Calu3 (cell line): ENCODE measurements at regions not wholly inside any gene's neighbourhood (a gene's known extent, or its start where the extent isn't known, plus 50 kb on each side); places are given as distances from the start of the nearest gene placed in this dataset.

Experiments
- BruUV-seq: library from RNA; stranded (reverse); fragments of 400-500 nt; replicated peaks from 2 replicates; lab custom pipeline; 2021; lab: Mats Ljungman, UMichigan
- CTCF ChIA-PET: fragments of 300-600 bp; sonication (Branson Sonifier 250); formaldehyde crosslinking; loops from one replicate; lab custom pipeline; 2022; ENCODE audit warnings: antibody characterized with exemption; lab: Charles Lee
- DNase-seq: peaks from one replicate; pipeline ENCODE4 v3.0.0; 2022
- H3K27ac Mint-ChIP-seq: one replicate; pipeline ENCODE4 v1.8.0; 2022; ENCODE audit warnings: mixed read lengths; ENCODE audit not compliant: unreplicated experiment
- H3K27me3 Mint-ChIP-seq: one replicate; pipeline ENCODE4 v1.8.0; 2022; ENCODE audit warnings: mixed read lengths; ENCODE audit not compliant: unreplicated experiment
- H3K36me3 Mint-ChIP-seq: one replicate; pipeline ENCODE4 v1.8.0; 2022; ENCODE audit warnings: mild to moderate bottlenecking, moderate library complexity, mixed read lengths; ENCODE audit not compliant: insufficient read depth, unreplicated experiment
- H3K4me1 Mint-ChIP-seq: one replicate; pipeline ENCODE4 v1.8.0; 2022; ENCODE audit warnings: mild to moderate bottlenecking, low read depth, mixed read lengths; ENCODE audit not compliant: unreplicated experiment
- H3K4me3 Mint-ChIP-seq: one replicate; pipeline ENCODE4 v1.8.0; 2022; ENCODE audit warnings: mild to moderate bottlenecking, low read depth, moderate library complexity, mixed read lengths; ENCODE audit not compliant: unreplicated experiment
- H3K9me3 Mint-ChIP-seq: one replicate; pipeline ENCODE4 v1.8.0; 2022; ENCODE audit warnings: low read depth, mixed read lengths; ENCODE audit not compliant: unreplicated experiment
- intact Hi-C: fragments of 100-400 bp; cut with micrococcal nuclease; formaldehyde crosslinking; loops from one replicate; pipeline ENCODE4 v1.10.0; 2022; ENCODE audit not compliant: unreplicated experiment
- TF ChIP-seq, protein P1 (sequence below): fragments of 200-600 bp; IDR thresholded peaks from one replicate; pipeline ENCODE4 v1.8.0; 2022; ENCODE audit warnings: antibody characterized with exemption; ENCODE audit not compliant: unreplicated experiment

DNA sequence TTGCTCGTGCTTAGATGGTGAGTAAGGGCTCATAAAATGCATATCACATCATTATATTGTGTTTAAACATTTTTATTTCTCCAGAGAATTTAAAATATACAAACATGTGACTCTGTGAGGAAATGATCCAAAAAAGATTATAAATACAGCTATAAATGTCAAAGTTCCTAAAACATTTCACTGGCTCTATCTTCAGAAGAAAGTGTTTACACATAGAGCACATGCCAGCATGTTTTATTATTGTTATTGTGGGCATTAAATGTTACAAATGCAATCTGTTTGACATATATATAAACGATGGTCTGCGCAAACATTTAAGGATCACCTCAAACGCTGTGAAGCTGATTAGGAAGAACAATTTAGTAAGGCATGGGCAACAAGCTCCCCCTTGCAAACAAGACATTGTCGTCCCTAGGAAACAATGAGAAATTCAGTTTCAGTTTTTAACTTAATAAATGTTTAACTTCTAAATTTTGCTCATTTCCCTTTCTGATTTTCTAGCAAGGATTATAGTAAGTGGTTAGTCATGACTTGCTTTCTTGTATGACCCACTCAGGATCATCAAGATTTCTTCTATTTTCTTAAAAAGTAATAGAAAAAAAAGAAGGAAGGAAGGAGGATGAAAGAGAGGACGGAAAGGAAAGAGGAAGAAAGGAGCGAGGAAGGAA is 207.5 kb downstream of the SATB1 start:
- TF ChIP-seq, protein P1, sequence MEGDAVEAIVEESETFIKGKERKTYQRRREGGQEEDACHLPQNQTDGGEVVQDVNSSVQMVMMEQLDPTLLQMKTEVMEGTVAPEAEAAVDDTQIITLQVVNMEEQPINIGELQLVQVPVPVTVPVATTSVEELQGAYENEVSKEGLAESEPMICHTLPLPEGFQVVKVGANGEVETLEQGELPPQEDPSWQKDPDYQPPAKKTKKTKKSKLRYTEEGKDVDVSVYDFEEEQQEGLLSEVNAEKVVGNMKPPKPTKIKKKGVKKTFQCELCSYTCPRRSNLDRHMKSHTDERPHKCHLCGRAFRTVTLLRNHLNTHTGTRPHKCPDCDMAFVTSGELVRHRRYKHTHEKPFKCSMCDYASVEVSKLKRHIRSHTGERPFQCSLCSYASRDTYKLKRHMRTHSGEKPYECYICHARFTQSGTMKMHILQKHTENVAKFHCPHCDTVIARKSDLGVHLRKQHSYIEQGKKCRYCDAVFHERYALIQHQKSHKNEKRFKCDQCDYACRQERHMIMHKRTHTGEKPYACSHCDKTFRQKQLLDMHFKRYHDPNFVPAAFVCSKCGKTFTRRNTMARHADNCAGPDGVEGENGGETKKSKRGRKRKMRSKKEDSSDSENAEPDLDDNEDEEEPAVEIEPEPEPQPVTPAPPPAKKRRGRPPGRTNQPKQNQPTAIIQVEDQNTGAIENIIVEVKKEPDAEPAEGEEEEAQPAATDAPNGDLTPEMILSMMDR: no peak
- H3K9me3 Mint-ChIP-seq: no peaks in the 10 kb centered on the region
- intact Hi-C loops: no loop called here
- no peaks in the 10 kb centered on the region for H3K27me3 Mint-ChIP-seq
- no peak for DNase-seq
- H3K4me3 Mint-ChIP-seq: no peak overlapping the region
- CTCF ChIA-PET: no interaction called here
- H3K4me1 Mint-ChIP-seq: no peaks in the 10 kb centered on the region
- BruUV-seq: no TSS peak
- H3K36me3 Mint-ChIP-seq: no peaks in the 10 kb centered on the region
- no peak overlapping the region for H3K27ac Mint-ChIP-seq

DNA sequence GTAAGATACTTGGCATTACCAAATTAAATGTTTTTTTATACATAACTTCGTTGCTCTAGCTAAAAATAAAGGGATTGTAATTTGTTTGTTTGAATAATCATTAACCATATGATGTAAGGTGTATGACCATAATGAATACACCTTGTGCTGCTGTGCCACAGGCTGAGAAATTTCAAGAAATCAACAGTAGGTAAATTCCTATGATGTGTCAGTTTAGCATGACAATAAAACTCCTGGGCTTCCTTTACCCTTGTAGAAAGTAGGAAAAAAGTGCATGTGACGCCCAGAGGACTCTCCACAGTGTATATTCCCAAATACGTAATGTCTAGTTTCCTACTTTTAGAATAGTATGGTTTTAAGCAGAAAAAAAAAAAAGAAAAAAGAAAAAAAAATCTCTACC is 208.1 kb downstream of the SATB1 start:
- Mint-ChIP-seq H3K9me3 (no peaks in the 10 kb centered on the region), H3K27me3 (no peaks in the 10 kb centered on the region), H3K4me3 (no peak overlapping the region), H3K4me1 (no peaks in the 10 kb centered on the region), H3K36me3 (no peaks in the 10 kb centered on the region), H3K27ac (no peak overlapping the region)
- TF ChIP-seq, protein P1: no peak
- intact Hi-C loops: no loop called here
- DNase-seq: no peak
- BruUV-seq: no TSS peak
- CTCF ChIA-PET: no interaction called here

- CTCF ChIA-PET: no interaction called here
- DNase-seq: no peak
- Mint-ChIP-seq H3K9me3 (no peaks in the 10 kb centered on the region), H3K4me3 (no peak overlapping the region), H3K36me3 (no peaks in the 10 kb centered on the region), H3K4me1 (no peaks in the 10 kb centered on the region), H3K27me3 (no peaks in the 10 kb centered on the region), H3K27ac (no peak overlapping the region)
- TF ChIP-seq, protein P1: no peak
- intact Hi-C loops: no loop called here
- no TSS peak for BruUV-seq
These were observed 209.5 kb downstream of the SATB1 start for GRCh38 chr3:18215639-18216038.

GRCh38 chr3:18211116-18211515 is 214.0 kb downstream of the SATB1 start:
- H3K36me3 Mint-ChIP-seq: no peaks in the 10 kb centered on the region
- intact Hi-C loops: no loop called here
- CTCF ChIA-PET: no interaction called here
- peaks cover 4% of the 10 kb centered on the region for H3K9me3 Mint-ChIP-seq
- H3K4me3 Mint-ChIP-seq: no peak overlapping the region
- no peak overlapping the region for H3K27ac Mint-ChIP-seq
- no peak for DNase-seq
- H3K4me1 Mint-ChIP-seq: no peaks in the 10 kb centered on the region
- TF ChIP-seq, protein P1: no peak
- BruUV-seq: no TSS peak
- no peaks in the 10 kb centered on the region for H3K27me3 Mint-ChIP-seq
